GM23338 (cell line): ENCODE measurements at regions not wholly inside any gene's neighbourhood (a gene's known extent, or its start where the extent isn't known, plus 50 kb on each side); places are given as distances from the start of the nearest gene placed in this dataset.

Experiments
- ATAC-seq: fragments of 200-7000 bp; cut with Tn5 transposase; 3 replicates; pipeline ENCODE4 v1.9.1; 2020
- DNase-seq: peaks from one replicate; pipeline ENCODE4 v3.0.0-alpha.2; 2015; ENCODE audit warnings: low spot score
- H2AFZ ChIP-seq: fragments of 200-600 bp; sonication (generic); 2 replicates; pipeline ENCODE4 v1.8.0; 2016; ENCODE audit warnings: antibody characterized with exemption, mild to moderate bottlenecking, moderate library complexity
- H3F3A ChIP-seq: fragments of 200-600 bp; sonication (generic); replicated peaks from 2 replicates; pipeline ENCODE4 v1.8.0; 2017; ENCODE audit warnings: antibody characterized with exemption, mixed run types, low read depth
- H3K27ac ChIP-seq: fragments of 200-600 bp; sonication (generic); 2 replicates; pipeline ENCODE4 v1.6.1; 2016; ENCODE audit warnings: low read depth
- H3K27me3 ChIP-seq: fragments of 200-600 bp; sonication (generic); 2 replicates; pipeline ENCODE4 v1.8.0; 2016; ENCODE audit warnings: mild to moderate bottlenecking, mixed run types, moderate library complexity; ENCODE audit not compliant: insufficient read depth
- H3K36me3 ChIP-seq: fragments of 200-600 bp; sonication (generic); 2 replicates; pipeline ENCODE4 v1.8.0; 2016; ENCODE audit warnings: mild to moderate bottlenecking; ENCODE audit not compliant: insufficient read depth
- H3K4me1 ChIP-seq: fragments of 200-600 bp; sonication (generic); 2 replicates; pipeline ENCODE4 v1.8.0; 2016; ENCODE audit warnings: mild to moderate bottlenecking, moderate library complexity; ENCODE audit not compliant: insufficient read depth
- H3K4me2 ChIP-seq: fragments of 200-600 bp; sonication (generic); 2 replicates; pipeline ENCODE4 v1.7.1; 2017; ENCODE audit warnings: mixed run types
- H3K4me3 ChIP-seq: fragments of 200-600 bp; sonication (generic); 2 replicates; pipeline ENCODE4 v1.6.1; 2016; ENCODE audit warnings: mixed run types
- H3K79me2 ChIP-seq: fragments of 200-600 bp; sonication (generic); replicated peaks from 2 replicates; pipeline ENCODE4 v1.8.0; 2017; ENCODE audit warnings: mild to moderate bottlenecking; ENCODE audit not compliant: insufficient read depth
- H3K9me2 ChIP-seq: fragments of 200-600 bp; sonication (generic); 2 replicates; pipeline ENCODE4 v1.8.0; 2017; ENCODE audit not compliant: insufficient read depth
- H4K20me1 ChIP-seq: fragments of 200-600 bp; sonication (generic); replicated peaks from 2 replicates; pipeline ENCODE4 v1.8.0; 2017; ENCODE audit warnings: mild to moderate bottlenecking; ENCODE audit not compliant: insufficient read depth
- H3K27ac Mint-ChIP-seq: 2 replicates; pipeline ENCODE4 v1.8.0; 2020; ENCODE audit warnings: inconsistent platforms, mild to moderate bottlenecking, moderate library complexity, mixed read lengths
- H3K27me3 Mint-ChIP-seq: 3 replicates; pipeline ENCODE4 v1.8.0; 2022; ENCODE audit warnings: low read depth, mild to moderate bottlenecking, moderate library complexity, mixed read lengths, inconsistent platforms; ENCODE audit not compliant: insufficient read depth, poor library complexity
- H3K36me3 Mint-ChIP-seq: 3 replicates; pipeline ENCODE4 v1.8.0; 2021; ENCODE audit warnings: low read depth, mild to moderate bottlenecking, inconsistent platforms, moderate library complexity, mixed read lengths
- H3K4me1 Mint-ChIP-seq: 3 replicates; pipeline ENCODE4 v1.8.0; 2020; ENCODE audit warnings: mild to moderate bottlenecking, inconsistent platforms, mixed read lengths
- H3K4me3 Mint-ChIP-seq: 3 replicates; pipeline ENCODE4 v1.8.0; 2021; ENCODE audit warnings: moderate library complexity, mild to moderate bottlenecking, inconsistent platforms, mixed read lengths
- H3K9me3 Mint-ChIP-seq: 3 replicates; pipeline ENCODE4 v1.8.0; 2020; ENCODE audit warnings: moderate library complexity, mild to moderate bottlenecking, inconsistent platforms, mixed read lengths
- CREB1 ChIP-seq: fragments of 250-450 bp; sonication (Bioruptor Pico); IDR thresholded peaks from 2 replicates; pipeline ENCODE4 v1.5.0; 2020; ENCODE audit warnings: low read depth, mild to moderate bottlenecking, moderate library complexity
- CTCF ChIP-seq, 2 experiments: fragments of 200-600 bp in 1 of 2; sonication (generic) in 1 of 2; conservative IDR thresholded peaks; 2 replicates each; pipeline versions ENCODE4 v1.5.1 to v1.6.1; 2016 to 2017; ENCODE audit warnings: antibody characterized with exemption in 2 of 2, low read depth in 2 of 2, mild to moderate bottlenecking in 2 of 2, moderate library complexity in 1 of 2
- ETS1 ChIP-seq: IDR thresholded peaks from 2 replicates; pipeline ENCODE4 v1.6.1; 2016; ENCODE audit warnings: antibody characterized with exemption
- EZH2 ChIP-seq: fragments of 200-600 bp; sonication (generic); IDR thresholded peaks from one replicate; pipeline ENCODE4 v1.8.0; 2017; ENCODE audit warnings: antibody characterized with exemption, mild to moderate bottlenecking, low read depth; ENCODE audit not compliant: unreplicated experiment
- EZH2phosphoT487 ChIP-seq: fragments of 200-600 bp; sonication (generic); IDR thresholded peaks from one replicate; pipeline ENCODE4 v1.8.1; 2018; ENCODE audit warnings: antibody characterized with exemption; ENCODE audit not compliant: unreplicated experiment
- JUNB ChIP-seq: IDR thresholded peaks from one replicate; pipeline ENCODE4 v1.6.1; 2016; ENCODE audit warnings: antibody characterized with exemption; ENCODE audit not compliant: unreplicated experiment
- NANOG ChIP-seq: IDR thresholded peaks from 2 replicates; pipeline ENCODE4 v1.6.1; 2016; ENCODE audit warnings: antibody characterized with exemption, borderline replicate concordance
- POLR2AphosphoS5 ChIP-seq: IDR thresholded peaks from 2 replicates; pipeline ENCODE4 v1.6.1; 2016; ENCODE audit warnings: antibody characterized with exemption, low read depth
- REST ChIP-seq: IDR thresholded peaks from one replicate; pipeline ENCODE4 v1.6.1; 2018; ENCODE audit warnings: antibody characterized with exemption; ENCODE audit not compliant: unreplicated experiment
- STAT1 ChIP-seq: IDR thresholded peaks from one replicate; pipeline ENCODE4 v1.6.1; 2016; ENCODE audit warnings: antibody characterized with exemption; ENCODE audit not compliant: unreplicated experiment
- ZNF114 ChIP-seq: fragments of 250-450 bp; sonication (Bioruptor Pico); IDR thresholded peaks from 2 replicates; pipeline ENCODE4 v1.5.0; 2020; ENCODE audit warnings: mild to moderate bottlenecking, moderate library complexity
- ZNF331 ChIP-seq: fragments of 250-450 bp; sonication (Bioruptor Pico); IDR thresholded peaks from 2 replicates; pipeline ENCODE4 v1.5.0; 2020; ENCODE audit warnings: low read depth, mild to moderate bottlenecking, moderate library complexity
- ZNF462 ChIP-seq: fragments of 250-450 bp; sonication (Bioruptor Pico); IDR thresholded peaks from 2 replicates; pipeline ENCODE4 v1.5.0; 2020; ENCODE audit warnings: mild to moderate bottlenecking, moderate library complexity

- no peak overlapping the region for H3K4me3 Mint-ChIP-seq
Observed at GRCh38 chr10:78832281-78832680, 236.5 kb upstream of the ZMIZ1 start.

More at GRCh38 chr10:78832281-78832680, 236.5 kb upstream of the ZMIZ1 start:
- H3K27ac Mint-ChIP-seq, result no peak overlapping the region
- Histone ChIP-seq H3F3A (no peaks in the 10 kb centered on the region), H4K20me1 (no peaks in the 10 kb centered on the region), H3K4me1 (no peaks in the 10 kb centered on the region), H3K27me3 (no peaks in the 10 kb centered on the region), H3K9me2 (peaks cover 8% of the 10 kb centered on the region; the same call in 1 of the 2 replicates), H3K4me2 (no peak overlapping the region), H3K27ac (no peak overlapping the region), H2AFZ (no peak overlapping the region), H3K36me3 (no peaks in the 10 kb centered on the region), H3K79me2 (no peaks in the 10 kb centered on the region), H3K4me3 (no peak overlapping the region)
- peaks cover 12% of the 10 kb centered on the region for H3K4me1 Mint-ChIP-seq
- peaks cover 8% of the 10 kb centered on the region; the same call in 2 of the 3 replicates for H3K36me3 Mint-ChIP-seq
- DNase-seq (no peak), ATAC-seq (no peak)
- peaks cover 32% of the 10 kb centered on the region for H3K9me3 Mint-ChIP-seq
- H3K27me3 Mint-ChIP-seq, result peaks cover 7% of the 10 kb centered on the region
- TF ChIP-seq ZNF331 (CRISPR knock-in tag) (no peak), POLR2AphosphoS5 (no peak), EZH2 (no peak), ZNF114 (no peak), STAT1 (no peak), ETS1 (no peak), NANOG (no peak), REST (no peak), EZH2phosphoT487 (no peak), ZNF462 (CRISPR knock-in tag) (no peak), JUNB (no peak), CREB1 (CRISPR knock-in tag) (no peak), CTCF (conservative IDR thresholded peaks at IDR 0.05; ENCODE audit: low read depth in 2 of 2) (no peak)
